CD4-positive, alpha-beta T cell treated with Interleukin-4 for 1 hour (primary cell): ENCODE measurements at regions not wholly inside any gene's neighbourhood (a gene's known extent, or its start where the extent isn't known, plus 50 kb on each side); places are given as distances from the start of the nearest gene placed in this dataset.

Experiments used
- DNase-seq, 2 donors: peaks; one replicate each; pipeline ENCODE4 v3.0.0-alpha.2; 2020 to 2022

GRCh38 chr22:48803948-48804810, 1023.5 kb downstream of the BRD1 start:
- no peak for DNase-seq

- no peak for DNase-seq
These were observed 1024.3 kb downstream of the BRD1 start for GRCh38 chr22:48803171-48803947.

- no peak for DNase-seq
These were observed 1025.1 kb downstream of the BRD1 start for GRCh38 chr22:48802576-48802975.

GRCh38 chr22:48800886-48801607, 1026.6 kb downstream of the BRD1 start:
- no peak for DNase-seq

GRCh38 chr22:48800036-48800885, 1027.4 kb downstream of the BRD1 start:
- DNase-seq = no peak

GRCh38 chr22:48799227-48799970, 1028.3 kb downstream of the BRD1 start:
- DNase-seq = no peak

- DNase-seq = no peak
These were observed 1029.1 kb downstream of the BRD1 start for GRCh38 chr22:48798281-48799226.

GRCh38 chr22:48797731-48798130, 1029.9 kb downstream of the BRD1 start:
- no peak for DNase-seq

GRCh38 chr22:48796310-48797015, 1031.2 kb downstream of the BRD1 start:
- no peak for DNase-seq

GRCh38 chr22:48795664-48796063, 1032.0 kb downstream of the BRD1 start:
- no peak for DNase-seq

GRCh38 chr22:48794906-48795305, 1032.8 kb downstream of the BRD1 start:
- DNase-seq = no peak

- DNase-seq = no peak
These were observed 1033.7 kb downstream of the BRD1 start for GRCh38 chr22:48793949-48794348.

- DNase-seq = no peak
These were observed 1041.0 kb downstream of the BRD1 start for GRCh38 chr22:48786679-48786996.

- no peak for DNase-seq
These were observed 1041.6 kb downstream of the BRD1 start for GRCh38 chr22:48785792-48786678.

GRCh38 chr22:48784701-48785503, 1042.8 kb downstream of the BRD1 start:
- no peak for DNase-seq

- DNase-seq = no peak
These were observed 1043.8 kb downstream of the BRD1 start for GRCh38 chr22:48783821-48784266.

- no peak for DNase-seq
These were observed 1044.7 kb downstream of the BRD1 start for GRCh38 chr22:48782811-48783511.
